Fibroblast of skin of right biceps (primary cell): ENCODE measurements at regions not wholly inside any gene's neighbourhood (a gene's known extent, or its start where the extent isn't known, plus 50 kb on each side); places are given as distances from the start of the nearest gene placed in this dataset.
A peak's percentile ranks its signal among the peaks of the same experiment; 100 is the strongest.
"Not testable (repeated sequence)": the region's sequence is repeated elsewhere in the genome, so short reads cannot be mapped to it uniquely, and the experiment has no call there.

Experiments used
- DNase-seq: peaks from one replicate; pipeline ENCODE4 v3.0.0-alpha.2; 2013

GRCh38 chr1:197985351-197985750 is 68.2 kb downstream of the LHX9 start:
- DNase-seq, result no peak

GRCh38 chr1:197986817-197987216 is 69.6 kb downstream of the LHX9 start:
- no peak for DNase-seq

- DNase-seq, result no peak
Measured at GRCh38 chr1:197987294-197987693, 70.1 kb downstream of the LHX9 start.

GRCh38 chr1:197988581-197988980 is 71.4 kb downstream of the LHX9 start:
- not testable (repeated sequence) for DNase-seq

- no peak for DNase-seq
Measured at GRCh38 chr1:197989058-197989457, 71.9 kb downstream of the LHX9 start.

GRCh38 chr1:197991594-197991993 is 74.4 kb downstream of the LHX9 start:
- no peak for DNase-seq

- no peak for DNase-seq
Measured at GRCh38 chr1:197994907-197995407, 77.8 kb downstream of the LHX9 start.

- no peak for DNase-seq
Measured at GRCh38 chr1:197995408-197996258, 78.5 kb downstream of the LHX9 start.

GRCh38 chr1:197996259-197996512 is 79.0 kb downstream of the LHX9 start:
- not testable (repeated sequence) for DNase-seq

- DNase-seq, result no peak
Measured at GRCh38 chr1:197998110-197998509, 80.9 kb downstream of the LHX9 start.

GRCh38 chr1:198001776-198002408 is 84.7 kb downstream of the LHX9 start:
- peak; percentile 70 for DNase-seq

GRCh38 chr1:198003468-198003867 is 86.3 kb downstream of the LHX9 start:
- DNase-seq, result no peak

- no peak for DNase-seq
Measured at GRCh38 chr1:198007011-198007410, 89.8 kb downstream of the LHX9 start.

- peak; percentile 82 for DNase-seq
Measured at GRCh38 chr1:198007687-198008607, 90.8 kb downstream of the LHX9 start.

GRCh38 chr1:198014355-198014754 is 97.2 kb downstream of the LHX9 start:
- DNase-seq, result no peak

GRCh38 chr1:198015309-198015708 is 98.1 kb downstream of the LHX9 start:
- DNase-seq, result no peak

GRCh38 chr1:198018529-198018928 is 101.4 kb downstream of the LHX9 start:
- DNase-seq, result peak; percentile 100

- DNase-seq, result peak; percentile 17
Measured at GRCh38 chr1:198019126-198019525, 102.0 kb downstream of the LHX9 start.

- no peak for DNase-seq
Measured at GRCh38 chr1:198024336-198024735, 107.2 kb downstream of the LHX9 start.

GRCh38 chr1:198024782-198025181 is 107.6 kb downstream of the LHX9 start:
- peak; percentile 39 for DNase-seq

- peak; percentile 31 for DNase-seq
Measured at GRCh38 chr1:198030682-198031081, 113.5 kb downstream of the LHX9 start.

GRCh38 chr1:198031086-198031485 is 113.9 kb downstream of the LHX9 start:
- DNase-seq, result no peak

GRCh38 chr1:198032668-198033067 is 115.5 kb downstream of the LHX9 start:
- no peak for DNase-seq
